DND-41 (cell line): ENCODE measurements at regions not wholly inside any gene's neighbourhood (a gene's known extent, or its start where the extent isn't known, plus 50 kb on each side); places are given as distances from the start of the nearest gene placed in this dataset.

ENCODE experiments used
- CTCF ChIP-seq: IDR thresholded peaks from 2 replicates; pipeline ENCODE4 v1.5.1; 2012; ENCODE audit warnings: borderline replicate concordance, low read length, moderate library complexity, mild to moderate bottlenecking; ENCODE audit not compliant: poor library complexity, severe bottlenecking; ENCODE audit errors: extremely low read depth
- EZH2 ChIP-seq: IDR thresholded peaks from 3 replicates; pipeline ENCODE4 v1.6.1; 2012; ENCODE audit warnings: borderline replicate concordance, low read depth, mild to moderate bottlenecking, moderate library complexity, low read length, inconsistent platforms; ENCODE audit not compliant: severe bottlenecking

GRCh38 chr5:143761663-143762062 is 50.3 kb upstream of the HMHB1 start:
- TF ChIP-seq CTCF (no peak), EZH2 (no peak)
